AG10803 (cell line): ENCODE measurements at regions not wholly inside any gene's neighbourhood (a gene's known extent, or its start where the extent isn't known, plus 50 kb on each side); places are given as distances from the start of the nearest gene placed in this dataset.
A peak's percentile ranks its signal among the peaks of the same experiment; 100 is the strongest.
"Not testable (repeated sequence)": the region's sequence is repeated elsewhere in the genome, so short reads cannot be mapped to it uniquely, and the experiment has no call there.

Source experiments
- DNase-seq: peaks from one replicate; pipeline ENCODE4 v3.0.0; 2010; ENCODE audit warnings: low read depth
- H3K4me3 ChIP-seq: 2 replicates; pipeline ENCODE4 v1.5.1; 2011; ENCODE audit warnings: mild to moderate bottlenecking, low read length, control low read depth
- TF ChIP-seq, protein P1 (sequence below): conservative IDR thresholded peaks from 2 replicates; pipeline ENCODE4 v1.5.1; 2011; ENCODE audit warnings: mild to moderate bottlenecking, low read length, control low read depth, inconsistent platforms

DNA sequence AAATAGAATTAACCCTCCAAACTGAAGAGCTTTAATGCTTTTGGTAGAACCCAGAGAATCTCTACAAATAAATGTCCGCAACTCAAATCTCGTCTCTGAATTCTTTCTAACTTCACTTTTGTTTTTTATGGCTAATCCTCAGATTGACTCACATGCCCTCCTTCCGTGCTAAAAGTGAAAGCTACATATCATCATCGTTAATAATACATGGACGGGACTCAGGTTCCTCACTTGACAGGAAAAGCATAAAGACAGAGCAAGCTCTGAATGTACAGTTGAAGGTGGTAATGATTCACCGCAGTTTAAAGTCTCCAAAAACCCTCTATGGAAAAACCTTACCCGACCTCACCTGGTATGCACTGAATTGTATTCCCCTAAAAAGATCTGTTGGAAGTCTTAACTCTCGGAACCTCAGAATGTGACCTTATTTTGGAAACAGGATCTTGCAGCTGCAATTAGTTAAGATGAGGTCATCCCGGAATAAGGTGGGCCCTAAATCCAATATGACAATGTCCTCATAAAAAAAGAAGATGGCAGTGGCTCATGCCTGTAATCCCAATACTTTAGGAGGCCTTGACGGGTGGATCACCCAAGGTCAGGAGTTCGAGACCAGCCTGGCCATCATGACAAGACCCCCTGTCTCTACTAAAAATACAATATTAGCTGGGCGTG lies 147.4 kb upstream of the FOXN3 start:
- TF ChIP-seq, protein P1, sequence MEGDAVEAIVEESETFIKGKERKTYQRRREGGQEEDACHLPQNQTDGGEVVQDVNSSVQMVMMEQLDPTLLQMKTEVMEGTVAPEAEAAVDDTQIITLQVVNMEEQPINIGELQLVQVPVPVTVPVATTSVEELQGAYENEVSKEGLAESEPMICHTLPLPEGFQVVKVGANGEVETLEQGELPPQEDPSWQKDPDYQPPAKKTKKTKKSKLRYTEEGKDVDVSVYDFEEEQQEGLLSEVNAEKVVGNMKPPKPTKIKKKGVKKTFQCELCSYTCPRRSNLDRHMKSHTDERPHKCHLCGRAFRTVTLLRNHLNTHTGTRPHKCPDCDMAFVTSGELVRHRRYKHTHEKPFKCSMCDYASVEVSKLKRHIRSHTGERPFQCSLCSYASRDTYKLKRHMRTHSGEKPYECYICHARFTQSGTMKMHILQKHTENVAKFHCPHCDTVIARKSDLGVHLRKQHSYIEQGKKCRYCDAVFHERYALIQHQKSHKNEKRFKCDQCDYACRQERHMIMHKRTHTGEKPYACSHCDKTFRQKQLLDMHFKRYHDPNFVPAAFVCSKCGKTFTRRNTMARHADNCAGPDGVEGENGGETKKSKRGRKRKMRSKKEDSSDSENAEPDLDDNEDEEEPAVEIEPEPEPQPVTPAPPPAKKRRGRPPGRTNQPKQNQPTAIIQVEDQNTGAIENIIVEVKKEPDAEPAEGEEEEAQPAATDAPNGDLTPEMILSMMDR, result no peak
- DNase-seq, result peak; percentile 23
- H3K4me3 ChIP-seq, result no peak overlapping the region

DNA sequence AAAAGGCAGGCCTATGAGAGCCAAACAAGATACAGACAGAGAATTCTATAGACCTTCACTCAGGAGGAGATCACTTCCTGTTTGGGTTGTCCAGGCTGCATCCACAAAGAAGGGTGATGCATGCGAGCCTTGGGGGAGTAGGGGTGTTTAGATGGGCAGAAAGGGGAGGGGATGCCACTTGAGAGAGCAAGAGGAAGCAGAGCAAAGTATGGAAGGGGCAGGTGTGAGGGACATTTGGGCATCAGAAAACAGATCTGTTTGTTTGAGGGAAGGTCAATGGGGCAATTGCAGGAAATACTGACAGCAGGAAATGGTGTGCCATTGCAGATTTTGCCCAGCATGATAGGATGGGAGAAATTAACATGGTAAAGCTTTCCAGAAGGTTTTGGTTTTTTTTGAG lies 146.4 kb upstream of the FOXN3 start:
- TF ChIP-seq, protein P1, result no peak
- no peak overlapping the region for H3K4me3 ChIP-seq
- DNase-seq, result no peak

DNA sequence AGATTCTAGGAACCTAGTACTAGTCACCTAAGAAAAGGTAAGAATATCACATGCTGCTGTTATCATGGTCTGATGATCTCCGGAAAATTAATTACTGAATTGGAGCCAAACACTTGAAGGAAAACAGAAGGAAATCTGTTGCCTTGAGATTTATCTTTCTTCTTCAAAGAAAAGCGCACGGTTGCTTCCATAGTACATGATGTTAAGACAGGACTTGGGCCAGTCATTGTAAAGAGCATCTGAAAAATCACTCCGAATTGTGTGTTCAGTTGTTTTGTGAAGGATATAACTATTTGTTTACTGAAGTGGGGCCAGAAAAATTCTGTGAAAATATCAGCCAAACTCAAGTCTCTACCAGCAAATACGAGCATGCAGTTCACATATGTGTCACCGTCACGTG lies 134.9 kb upstream of the FOXN3 start:
- no peak for DNase-seq
- no peak overlapping the region for H3K4me3 ChIP-seq
- TF ChIP-seq, protein P1, result no peak

DNA sequence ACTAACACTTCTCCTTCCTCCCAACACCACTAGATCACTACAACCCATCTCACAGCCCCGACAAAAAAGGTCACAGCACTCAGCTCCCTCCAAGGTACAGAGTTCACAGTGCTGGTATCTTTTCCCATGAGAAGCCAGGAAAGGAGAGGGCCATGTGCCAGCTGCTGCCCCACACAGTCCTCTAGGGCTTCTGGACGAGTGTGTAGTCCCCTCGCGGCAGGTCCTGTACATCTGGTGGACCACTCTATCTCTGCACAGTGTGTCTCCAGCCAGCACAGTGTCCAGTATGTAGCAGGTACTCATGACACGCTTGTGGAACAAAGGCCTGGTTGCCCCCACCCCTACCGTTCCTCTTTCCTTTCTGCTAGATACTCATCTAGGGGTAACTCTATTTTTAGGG lies 134.4 kb upstream of the FOXN3 start:
- TF ChIP-seq, protein P1, result no peak

DNA sequence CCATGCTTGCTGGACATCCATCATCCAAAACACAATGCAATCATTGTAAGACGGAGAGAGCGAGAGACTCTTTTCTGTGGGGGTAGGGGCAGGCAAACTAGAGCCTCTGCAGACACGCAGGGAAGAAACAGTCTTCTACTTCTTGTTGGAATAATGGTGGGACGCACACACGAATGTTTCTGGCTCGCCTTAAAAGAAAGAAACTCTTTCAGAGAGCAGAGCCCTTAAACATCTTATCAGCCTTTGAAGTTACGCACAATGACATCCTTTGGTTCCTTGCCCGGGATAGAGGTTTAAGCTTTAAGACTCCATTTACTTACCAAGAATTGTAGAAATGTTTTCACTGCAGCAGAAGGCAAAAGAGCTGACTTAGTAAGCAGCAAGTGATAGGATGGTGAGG lies 133.8 kb upstream of the FOXN3 start:
- TF ChIP-seq, protein P1, result no peak
- H3K4me3 ChIP-seq, result no peak overlapping the region
- no peak for DNase-seq

More for the DNA sequence above, 134.4 kb upstream of the FOXN3 start:
- DNase-seq, result no peak
- H3K4me3 ChIP-seq, result no peak overlapping the region

DNA sequence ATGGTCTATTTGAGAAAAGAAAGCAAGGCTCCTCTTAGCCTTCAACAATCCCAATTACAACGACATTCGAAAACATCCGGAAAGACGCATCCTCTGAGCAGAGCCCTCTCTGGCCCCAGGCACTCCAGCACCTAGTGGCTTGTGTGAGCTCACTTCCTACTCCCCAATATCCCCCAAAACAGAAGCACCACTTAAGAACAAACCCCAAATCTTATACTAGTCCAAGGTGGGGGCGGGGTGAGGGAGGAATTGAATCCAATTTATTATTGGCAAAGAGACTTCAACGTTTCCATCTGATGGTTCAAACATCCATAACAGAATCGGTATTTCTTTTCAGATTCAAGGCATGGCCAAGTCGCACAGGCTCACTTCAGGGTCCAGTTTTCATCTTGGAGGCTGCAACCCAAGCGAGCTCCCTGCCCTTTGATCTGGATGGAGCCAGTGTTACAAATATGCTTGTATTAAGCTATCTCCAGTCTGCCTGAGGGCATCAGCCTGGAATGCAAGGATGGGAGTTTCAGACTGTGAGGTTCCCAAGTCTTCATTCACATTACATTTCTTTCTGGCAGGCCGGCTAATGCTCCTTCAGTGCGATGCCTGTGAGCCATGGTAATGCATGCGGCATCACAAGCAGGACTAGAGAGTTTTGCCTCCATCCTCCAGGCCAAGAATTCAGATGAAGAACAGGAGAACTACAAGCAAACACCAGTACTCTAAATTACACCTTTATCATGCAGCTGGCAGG lies 132.5 kb upstream of the FOXN3 start:
- peak; percentile 16 for DNase-seq
- H3K4me3 ChIP-seq, result no peak overlapping the region
- TF ChIP-seq, protein P1, result no peak

DNA sequence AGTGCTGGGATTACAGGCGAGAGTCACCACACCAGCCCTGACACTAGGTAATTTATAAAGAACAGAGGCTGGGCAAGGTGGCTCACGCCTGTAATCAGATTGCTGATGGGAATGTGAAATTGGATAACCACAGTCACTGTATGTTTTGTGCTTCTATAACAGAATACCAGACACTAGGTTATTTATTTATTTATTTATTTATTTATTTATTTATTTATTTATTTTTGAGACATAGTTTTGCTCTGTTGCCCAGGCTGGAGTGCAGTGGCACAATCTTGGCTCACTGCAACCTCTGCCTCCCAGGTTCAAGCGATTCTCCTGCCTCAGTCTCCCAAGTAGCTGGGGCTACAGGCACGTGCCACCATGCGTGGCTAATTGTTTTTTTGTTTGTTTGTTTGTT lies 130.0 kb upstream of the FOXN3 start:
- DNase-seq, H3K4me3 ChIP-seq: not testable (repeated sequence)
